GM23338 (cell line): ENCODE measurements at regions not wholly inside any gene's neighbourhood (a gene's known extent, or its start where the extent isn't known, plus 50 kb on each side); places are given as distances from the start of the nearest gene placed in this dataset.

Source experiments
- ATAC-seq: fragments of 200-7000 bp; cut with Tn5 transposase; 3 replicates; pipeline ENCODE4 v1.9.1; 2020
- DNase-seq: peaks from one replicate; pipeline ENCODE4 v3.0.0-alpha.2; 2015; ENCODE audit warnings: low spot score
- H2AFZ ChIP-seq: fragments of 200-600 bp; sonication (generic); 2 replicates; pipeline ENCODE4 v1.8.0; 2016; ENCODE audit warnings: antibody characterized with exemption, mild to moderate bottlenecking, moderate library complexity
- H3F3A ChIP-seq: fragments of 200-600 bp; sonication (generic); replicated peaks from 2 replicates; pipeline ENCODE4 v1.8.0; 2017; ENCODE audit warnings: antibody characterized with exemption, mixed run types, low read depth
- H3K27ac ChIP-seq: fragments of 200-600 bp; sonication (generic); 2 replicates; pipeline ENCODE4 v1.6.1; 2016; ENCODE audit warnings: low read depth
- H3K27me3 ChIP-seq: fragments of 200-600 bp; sonication (generic); 2 replicates; pipeline ENCODE4 v1.8.0; 2016; ENCODE audit warnings: mild to moderate bottlenecking, mixed run types, moderate library complexity; ENCODE audit not compliant: insufficient read depth
- H3K36me3 ChIP-seq: fragments of 200-600 bp; sonication (generic); 2 replicates; pipeline ENCODE4 v1.8.0; 2016; ENCODE audit warnings: mild to moderate bottlenecking; ENCODE audit not compliant: insufficient read depth
- H3K4me1 ChIP-seq: fragments of 200-600 bp; sonication (generic); 2 replicates; pipeline ENCODE4 v1.8.0; 2016; ENCODE audit warnings: mild to moderate bottlenecking, moderate library complexity; ENCODE audit not compliant: insufficient read depth
- H3K4me2 ChIP-seq: fragments of 200-600 bp; sonication (generic); 2 replicates; pipeline ENCODE4 v1.7.1; 2017; ENCODE audit warnings: mixed run types
- H3K4me3 ChIP-seq: fragments of 200-600 bp; sonication (generic); 2 replicates; pipeline ENCODE4 v1.6.1; 2016; ENCODE audit warnings: mixed run types
- H3K79me2 ChIP-seq: fragments of 200-600 bp; sonication (generic); replicated peaks from 2 replicates; pipeline ENCODE4 v1.8.0; 2017; ENCODE audit warnings: mild to moderate bottlenecking; ENCODE audit not compliant: insufficient read depth
- H3K9me2 ChIP-seq: fragments of 200-600 bp; sonication (generic); 2 replicates; pipeline ENCODE4 v1.8.0; 2017; ENCODE audit not compliant: insufficient read depth
- H4K20me1 ChIP-seq: fragments of 200-600 bp; sonication (generic); replicated peaks from 2 replicates; pipeline ENCODE4 v1.8.0; 2017; ENCODE audit warnings: mild to moderate bottlenecking; ENCODE audit not compliant: insufficient read depth
- H3K27ac Mint-ChIP-seq: 2 replicates; pipeline ENCODE4 v1.8.0; 2020; ENCODE audit warnings: inconsistent platforms, mild to moderate bottlenecking, moderate library complexity, mixed read lengths
- H3K27me3 Mint-ChIP-seq: 3 replicates; pipeline ENCODE4 v1.8.0; 2022; ENCODE audit warnings: low read depth, mild to moderate bottlenecking, moderate library complexity, mixed read lengths, inconsistent platforms; ENCODE audit not compliant: insufficient read depth, poor library complexity
- H3K36me3 Mint-ChIP-seq: 3 replicates; pipeline ENCODE4 v1.8.0; 2021; ENCODE audit warnings: low read depth, mild to moderate bottlenecking, inconsistent platforms, moderate library complexity, mixed read lengths
- H3K4me1 Mint-ChIP-seq: 3 replicates; pipeline ENCODE4 v1.8.0; 2020; ENCODE audit warnings: mild to moderate bottlenecking, inconsistent platforms, mixed read lengths
- H3K4me3 Mint-ChIP-seq: 3 replicates; pipeline ENCODE4 v1.8.0; 2021; ENCODE audit warnings: moderate library complexity, mild to moderate bottlenecking, inconsistent platforms, mixed read lengths
- H3K9me3 Mint-ChIP-seq: 3 replicates; pipeline ENCODE4 v1.8.0; 2020; ENCODE audit warnings: moderate library complexity, mild to moderate bottlenecking, inconsistent platforms, mixed read lengths
- CREB1 ChIP-seq: fragments of 250-450 bp; sonication (Bioruptor Pico); IDR thresholded peaks from 2 replicates; pipeline ENCODE4 v1.5.0; 2020; ENCODE audit warnings: low read depth, mild to moderate bottlenecking, moderate library complexity
- ETS1 ChIP-seq: IDR thresholded peaks from 2 replicates; pipeline ENCODE4 v1.6.1; 2016; ENCODE audit warnings: antibody characterized with exemption
- EZH2 ChIP-seq: fragments of 200-600 bp; sonication (generic); IDR thresholded peaks from one replicate; pipeline ENCODE4 v1.8.0; 2017; ENCODE audit warnings: antibody characterized with exemption, mild to moderate bottlenecking, low read depth; ENCODE audit not compliant: unreplicated experiment
- EZH2phosphoT487 ChIP-seq: fragments of 200-600 bp; sonication (generic); IDR thresholded peaks from one replicate; pipeline ENCODE4 v1.8.1; 2018; ENCODE audit warnings: antibody characterized with exemption; ENCODE audit not compliant: unreplicated experiment
- JUNB ChIP-seq: IDR thresholded peaks from one replicate; pipeline ENCODE4 v1.6.1; 2016; ENCODE audit warnings: antibody characterized with exemption; ENCODE audit not compliant: unreplicated experiment
- NANOG ChIP-seq: IDR thresholded peaks from 2 replicates; pipeline ENCODE4 v1.6.1; 2016; ENCODE audit warnings: antibody characterized with exemption, borderline replicate concordance
- POLR2AphosphoS5 ChIP-seq: IDR thresholded peaks from 2 replicates; pipeline ENCODE4 v1.6.1; 2016; ENCODE audit warnings: antibody characterized with exemption, low read depth
- STAT1 ChIP-seq: IDR thresholded peaks from one replicate; pipeline ENCODE4 v1.6.1; 2016; ENCODE audit warnings: antibody characterized with exemption; ENCODE audit not compliant: unreplicated experiment
- ZNF114 ChIP-seq: fragments of 250-450 bp; sonication (Bioruptor Pico); IDR thresholded peaks from 2 replicates; pipeline ENCODE4 v1.5.0; 2020; ENCODE audit warnings: mild to moderate bottlenecking, moderate library complexity
- ZNF331 ChIP-seq: fragments of 250-450 bp; sonication (Bioruptor Pico); IDR thresholded peaks from 2 replicates; pipeline ENCODE4 v1.5.0; 2020; ENCODE audit warnings: low read depth, mild to moderate bottlenecking, moderate library complexity
- TF ChIP-seq, protein P1 (sequence below): IDR thresholded peaks from one replicate; pipeline ENCODE4 v1.6.1; 2018; ENCODE audit warnings: antibody characterized with exemption; ENCODE audit not compliant: unreplicated experiment
- TF ChIP-seq, protein P2 (sequence below), 2 experiments: fragments of 200-600 bp in 1 of 2; sonication (generic) in 1 of 2; conservative IDR thresholded peaks; 2 replicates each; pipeline versions ENCODE4 v1.5.1 to v1.6.1; 2016 to 2017; ENCODE audit warnings: antibody characterized with exemption in 2 of 2, low read depth in 2 of 2, mild to moderate bottlenecking in 2 of 2, moderate library complexity in 1 of 2
- TF ChIP-seq, protein P3 (sequence below): fragments of 250-450 bp; sonication (Bioruptor Pico); IDR thresholded peaks from 2 replicates; pipeline ENCODE4 v1.5.0; 2020; ENCODE audit warnings: mild to moderate bottlenecking, moderate library complexity

- Mint-ChIP-seq H3K4me1 (peaks cover 79% of the 10 kb centered on the region), H3K9me3 (no peaks in the 10 kb centered on the region), H3K36me3 (no peaks in the 10 kb centered on the region; the same call in 1 of the 3 replicates), H3K27me3 (peaks cover 11% of the 10 kb centered on the region), H3K27ac (peak overlapping the region; percentile 72; the same call in 1 of the 2 replicates), H3K4me3 (peak overlapping the region; percentile 25; the same call in 1 of the 3 replicates)
- Histone ChIP-seq H3F3A (peaks cover 3% of the 10 kb centered on the region; the same call in 1 of the 2 replicates), H3K4me1 (peaks cover 69% of the 10 kb centered on the region), H3K4me3 (peak overlapping the region; percentile 7; the same call in 1 of the 2 replicates), H3K36me3 (no peaks in the 10 kb centered on the region), H3K27me3 (no peaks in the 10 kb centered on the region), H2AFZ (no peak overlapping the region), H3K4me2 (peak overlapping the region; percentile 66), H3K9me2 (no peaks in the 10 kb centered on the region), H3K27ac (peak overlapping the region; percentile 83), H4K20me1 (no peaks in the 10 kb centered on the region), H3K79me2 (no peaks in the 10 kb centered on the region)
- TF ChIP-seq STAT1 (no peak), EZH2phosphoT487 (no peak), ZNF331 (CRISPR knock-in tag) (no peak), ZNF114 (CRISPR knock-in tag) (no peak), NANOG (peak; percentile 72), CREB1 (CRISPR knock-in tag) (peak; percentile 21; the same call in 1 of the 2 replicates), ETS1 (no peak), EZH2 (no peak), POLR2AphosphoS5 (no peak), JUNB (no peak)
- TF ChIP-seq, protein P1, sequence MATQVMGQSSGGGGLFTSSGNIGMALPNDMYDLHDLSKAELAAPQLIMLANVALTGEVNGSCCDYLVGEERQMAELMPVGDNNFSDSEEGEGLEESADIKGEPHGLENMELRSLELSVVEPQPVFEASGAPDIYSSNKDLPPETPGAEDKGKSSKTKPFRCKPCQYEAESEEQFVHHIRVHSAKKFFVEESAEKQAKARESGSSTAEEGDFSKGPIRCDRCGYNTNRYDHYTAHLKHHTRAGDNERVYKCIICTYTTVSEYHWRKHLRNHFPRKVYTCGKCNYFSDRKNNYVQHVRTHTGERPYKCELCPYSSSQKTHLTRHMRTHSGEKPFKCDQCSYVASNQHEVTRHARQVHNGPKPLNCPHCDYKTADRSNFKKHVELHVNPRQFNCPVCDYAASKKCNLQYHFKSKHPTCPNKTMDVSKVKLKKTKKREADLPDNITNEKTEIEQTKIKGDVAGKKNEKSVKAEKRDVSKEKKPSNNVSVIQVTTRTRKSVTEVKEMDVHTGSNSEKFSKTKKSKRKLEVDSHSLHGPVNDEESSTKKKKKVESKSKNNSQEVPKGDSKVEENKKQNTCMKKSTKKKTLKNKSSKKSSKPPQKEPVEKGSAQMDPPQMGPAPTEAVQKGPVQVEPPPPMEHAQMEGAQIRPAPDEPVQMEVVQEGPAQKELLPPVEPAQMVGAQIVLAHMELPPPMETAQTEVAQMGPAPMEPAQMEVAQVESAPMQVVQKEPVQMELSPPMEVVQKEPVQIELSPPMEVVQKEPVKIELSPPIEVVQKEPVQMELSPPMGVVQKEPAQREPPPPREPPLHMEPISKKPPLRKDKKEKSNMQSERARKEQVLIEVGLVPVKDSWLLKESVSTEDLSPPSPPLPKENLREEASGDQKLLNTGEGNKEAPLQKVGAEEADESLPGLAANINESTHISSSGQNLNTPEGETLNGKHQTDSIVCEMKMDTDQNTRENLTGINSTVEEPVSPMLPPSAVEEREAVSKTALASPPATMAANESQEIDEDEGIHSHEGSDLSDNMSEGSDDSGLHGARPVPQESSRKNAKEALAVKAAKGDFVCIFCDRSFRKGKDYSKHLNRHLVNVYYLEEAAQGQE, result no peak
- TF ChIP-seq, protein P2, sequence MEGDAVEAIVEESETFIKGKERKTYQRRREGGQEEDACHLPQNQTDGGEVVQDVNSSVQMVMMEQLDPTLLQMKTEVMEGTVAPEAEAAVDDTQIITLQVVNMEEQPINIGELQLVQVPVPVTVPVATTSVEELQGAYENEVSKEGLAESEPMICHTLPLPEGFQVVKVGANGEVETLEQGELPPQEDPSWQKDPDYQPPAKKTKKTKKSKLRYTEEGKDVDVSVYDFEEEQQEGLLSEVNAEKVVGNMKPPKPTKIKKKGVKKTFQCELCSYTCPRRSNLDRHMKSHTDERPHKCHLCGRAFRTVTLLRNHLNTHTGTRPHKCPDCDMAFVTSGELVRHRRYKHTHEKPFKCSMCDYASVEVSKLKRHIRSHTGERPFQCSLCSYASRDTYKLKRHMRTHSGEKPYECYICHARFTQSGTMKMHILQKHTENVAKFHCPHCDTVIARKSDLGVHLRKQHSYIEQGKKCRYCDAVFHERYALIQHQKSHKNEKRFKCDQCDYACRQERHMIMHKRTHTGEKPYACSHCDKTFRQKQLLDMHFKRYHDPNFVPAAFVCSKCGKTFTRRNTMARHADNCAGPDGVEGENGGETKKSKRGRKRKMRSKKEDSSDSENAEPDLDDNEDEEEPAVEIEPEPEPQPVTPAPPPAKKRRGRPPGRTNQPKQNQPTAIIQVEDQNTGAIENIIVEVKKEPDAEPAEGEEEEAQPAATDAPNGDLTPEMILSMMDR (conservative IDR thresholded peaks at IDR 0.05; ENCODE audit: low read depth in 2 of 2), result no peak
- TF ChIP-seq, protein P3, sequence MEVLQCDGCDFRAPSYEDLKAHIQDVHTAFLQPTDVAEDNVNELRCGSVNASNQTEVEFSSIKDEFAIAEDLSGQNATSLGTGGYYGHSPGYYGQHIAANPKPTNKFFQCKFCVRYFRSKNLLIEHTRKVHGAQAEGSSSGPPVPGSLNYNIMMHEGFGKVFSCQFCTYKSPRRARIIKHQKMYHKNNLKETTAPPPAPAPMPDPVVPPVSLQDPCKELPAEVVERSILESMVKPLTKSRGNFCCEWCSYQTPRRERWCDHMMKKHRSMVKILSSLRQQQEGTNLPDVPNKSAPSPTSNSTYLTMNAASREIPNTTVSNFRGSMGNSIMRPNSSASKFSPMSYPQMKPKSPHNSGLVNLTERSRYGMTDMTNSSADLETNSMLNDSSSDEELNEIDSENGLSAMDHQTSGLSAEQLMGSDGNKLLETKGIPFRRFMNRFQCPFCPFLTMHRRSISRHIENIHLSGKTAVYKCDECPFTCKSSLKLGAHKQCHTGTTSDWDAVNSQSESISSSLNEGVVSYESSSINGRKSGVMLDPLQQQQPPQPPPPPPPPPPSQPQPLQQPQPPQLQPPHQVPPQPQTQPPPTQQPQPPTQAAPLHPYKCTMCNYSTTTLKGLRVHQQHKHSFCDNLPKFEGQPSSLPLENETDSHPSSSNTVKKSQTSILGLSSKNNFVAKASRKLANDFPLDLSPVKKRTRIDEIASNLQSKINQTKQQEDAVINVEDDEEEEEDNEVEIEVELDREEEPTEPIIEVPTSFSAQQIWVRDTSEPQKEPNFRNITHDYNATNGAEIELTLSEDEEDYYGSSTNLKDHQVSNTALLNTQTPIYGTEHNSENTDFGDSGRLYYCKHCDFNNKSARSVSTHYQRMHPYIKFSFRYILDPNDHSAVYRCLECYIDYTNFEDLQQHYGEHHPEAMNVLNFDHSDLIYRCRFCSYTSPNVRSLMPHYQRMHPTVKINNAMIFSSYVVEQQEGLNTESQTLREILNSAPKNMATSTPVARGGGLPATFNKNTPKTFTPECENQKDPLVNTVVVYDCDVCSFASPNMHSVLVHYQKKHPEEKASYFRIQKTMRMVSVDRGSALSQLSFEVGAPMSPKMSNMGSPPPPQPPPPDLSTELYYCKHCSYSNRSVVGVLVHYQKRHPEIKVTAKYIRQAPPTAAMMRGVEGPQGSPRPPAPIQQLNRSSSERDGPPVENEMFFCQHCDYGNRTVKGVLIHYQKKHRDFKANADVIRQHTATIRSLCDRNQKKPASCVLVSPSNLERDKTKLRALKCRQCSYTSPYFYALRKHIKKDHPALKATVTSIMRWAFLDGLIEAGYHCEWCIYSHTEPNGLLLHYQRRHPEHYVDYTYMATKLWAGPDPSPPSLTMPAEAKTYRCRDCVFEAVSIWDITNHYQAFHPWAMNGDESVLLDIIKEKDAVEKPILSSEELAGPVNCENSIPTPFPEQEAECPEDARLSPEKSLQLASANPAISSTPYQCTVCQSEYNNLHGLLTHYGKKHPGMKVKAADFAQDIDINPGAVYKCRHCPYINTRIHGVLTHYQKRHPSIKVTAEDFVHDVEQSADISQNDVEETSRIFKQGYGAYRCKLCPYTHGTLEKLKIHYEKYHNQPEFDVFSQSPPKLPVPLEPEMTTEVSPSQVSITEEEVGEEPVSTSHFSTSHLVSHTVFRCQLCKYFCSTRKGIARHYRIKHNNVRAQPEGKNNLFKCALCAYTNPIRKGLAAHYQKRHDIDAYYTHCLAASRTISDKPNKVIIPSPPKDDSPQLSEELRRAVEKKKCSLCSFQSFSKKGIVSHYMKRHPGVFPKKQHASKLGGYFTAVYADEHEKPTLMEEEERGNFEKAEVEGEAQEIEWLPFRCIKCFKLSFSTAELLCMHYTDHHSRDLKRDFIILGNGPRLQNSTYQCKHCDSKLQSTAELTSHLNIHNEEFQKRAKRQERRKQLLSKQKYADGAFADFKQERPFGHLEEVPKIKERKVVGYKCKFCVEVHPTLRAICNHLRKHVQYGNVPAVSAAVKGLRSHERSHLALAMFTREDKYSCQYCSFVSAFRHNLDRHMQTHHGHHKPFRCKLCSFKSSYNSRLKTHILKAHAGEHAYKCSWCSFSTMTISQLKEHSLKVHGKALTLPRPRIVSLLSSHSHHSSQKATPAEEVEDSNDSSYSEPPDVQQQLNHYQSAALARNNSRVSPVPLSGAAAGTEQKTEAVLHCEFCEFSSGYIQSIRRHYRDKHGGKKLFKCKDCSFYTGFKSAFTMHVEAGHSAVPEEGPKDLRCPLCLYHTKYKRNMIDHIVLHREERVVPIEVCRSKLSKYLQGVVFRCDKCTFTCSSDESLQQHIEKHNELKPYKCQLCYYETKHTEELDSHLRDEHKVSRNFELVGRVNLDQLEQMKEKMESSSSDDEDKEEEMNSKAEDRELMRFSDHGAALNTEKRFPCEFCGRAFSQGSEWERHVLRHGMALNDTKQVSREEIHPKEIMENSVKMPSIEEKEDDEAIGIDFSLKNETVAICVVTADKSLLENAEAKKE (CRISPR knock-in tag), result peak; percentile 96
- ATAC-seq (peak; percentile 92), DNase-seq (peak; percentile 94)
Measured at GRCh38 chr1:57600424-57600823, 176.6 kb upstream of the DAB1 start.
